NOMO-1 (cell line): ENCODE measurements at regions not wholly inside any gene's neighbourhood (a gene's known extent, or its start where the extent isn't known, plus 50 kb on each side); places are given as distances from the start of the nearest gene placed in this dataset.

Experiments
- DNase-seq, 2 experiments: peaks; one replicate each; lab custom pipeline; 2025; ENCODE audit not compliant: unreplicated experiment in 2 of 2; lab: John Stamatoyannopoulos, UW

DNA sequence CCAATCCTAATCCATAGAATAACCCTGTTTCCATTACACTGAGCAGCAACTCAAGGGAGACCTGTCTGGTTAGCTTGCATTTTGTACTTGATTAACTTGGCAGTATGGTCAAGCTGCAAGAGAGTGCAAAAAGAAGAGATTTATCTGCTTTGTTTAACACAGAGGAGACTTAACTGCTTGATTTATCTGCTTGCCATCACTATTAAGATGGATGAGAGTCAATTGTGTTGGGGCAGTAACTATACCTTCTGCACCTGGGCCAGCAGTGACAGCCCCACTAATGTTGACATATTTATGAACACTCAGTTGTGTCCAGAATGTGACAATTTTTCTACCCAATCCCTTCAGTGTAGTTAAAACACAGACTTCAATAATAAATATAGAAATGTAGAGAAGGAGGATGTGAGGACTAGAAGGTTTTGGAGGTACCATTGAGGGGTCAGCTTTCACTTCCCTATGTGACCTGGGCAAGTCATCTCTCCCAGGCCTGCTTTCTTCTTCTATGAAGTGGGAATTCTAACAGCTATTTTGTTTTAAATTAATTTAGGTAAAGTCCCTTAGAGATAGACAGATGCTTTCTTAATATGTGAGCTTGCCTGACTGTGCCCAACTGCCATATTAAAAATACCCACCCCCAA is 159.1 kb upstream of the KCNK2 start:
- peak in 1 of 2 experiments; percentile 1 for DNase-seq

DNA sequence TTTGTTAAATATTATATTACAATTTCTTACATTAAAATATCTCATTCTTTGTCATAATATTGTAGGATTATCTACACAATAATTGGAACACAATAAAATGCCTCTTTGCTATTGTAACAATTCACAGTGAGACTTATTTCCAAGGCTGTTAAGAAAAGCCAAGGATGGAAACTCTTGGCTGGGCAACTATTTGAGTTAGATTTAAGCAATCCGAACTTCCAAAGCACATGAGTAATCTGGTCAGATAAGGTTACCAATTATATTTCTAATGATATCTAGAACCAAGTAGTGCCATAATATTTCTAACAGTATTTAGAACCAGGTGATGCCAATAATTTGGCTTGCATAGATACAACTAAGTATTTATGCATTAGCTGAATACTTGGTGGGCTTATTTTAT is 154.7 kb upstream of the KCNK2 start:
- no peak for DNase-seq

DNA sequence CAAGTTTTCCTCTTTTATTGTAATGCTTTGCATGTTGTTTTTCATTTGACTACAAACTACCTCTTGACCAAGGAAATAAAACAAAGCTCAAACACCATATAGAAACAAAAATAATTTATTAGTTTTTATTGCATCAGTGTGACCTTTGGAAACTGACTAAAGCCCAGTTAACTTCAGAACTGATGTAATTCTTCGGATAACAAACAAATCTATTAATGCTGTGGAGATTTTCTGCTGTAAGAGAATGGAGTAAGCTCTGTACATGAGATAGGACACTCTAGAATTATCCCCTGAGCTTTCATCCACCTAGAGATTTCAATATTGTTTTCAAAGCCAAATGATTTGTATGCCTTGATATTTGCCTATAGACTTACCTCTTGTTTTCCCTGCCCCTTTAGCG is 154.0 kb upstream of the KCNK2 start:
- no peak for DNase-seq

DNA sequence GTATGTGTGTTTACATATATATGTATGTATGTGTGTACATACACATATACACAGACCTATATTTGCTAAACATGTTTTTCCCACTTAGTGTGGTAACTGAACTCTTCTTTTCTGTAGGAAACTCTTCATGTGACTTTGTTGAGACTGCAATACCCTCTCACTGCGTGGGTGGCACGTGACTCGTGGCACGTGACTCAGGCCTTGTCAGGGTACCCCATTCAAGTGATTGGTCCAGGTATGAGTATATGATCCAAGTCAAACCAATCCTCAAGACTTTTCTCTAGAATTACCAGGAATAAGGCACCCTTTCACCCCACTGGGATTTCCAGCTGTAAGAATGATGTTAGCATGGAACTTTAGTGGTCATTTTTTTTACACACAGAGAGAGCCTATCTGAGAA is 149.2 kb upstream of the KCNK2 start:
- no peak for DNase-seq

DNA sequence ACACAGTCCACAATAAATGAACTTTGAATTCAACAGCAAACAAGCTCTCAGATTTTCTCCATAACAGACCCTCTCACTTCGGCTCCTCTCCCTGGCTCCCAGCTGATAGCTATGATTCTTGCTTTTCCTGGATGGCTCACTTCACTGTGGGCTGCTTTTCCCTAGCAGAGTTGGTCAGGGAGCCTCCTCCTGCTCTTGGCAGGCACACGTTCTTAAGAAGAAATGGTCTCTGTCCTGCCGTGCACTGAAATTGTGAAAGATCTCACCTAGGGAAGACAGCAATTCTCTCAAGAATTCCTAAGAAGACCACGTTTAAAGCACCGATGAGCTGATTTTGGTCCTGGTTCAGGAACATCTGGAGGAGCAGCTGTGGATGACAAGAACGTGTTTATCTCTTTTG is 148.5 kb upstream of the KCNK2 start:
- no peak for DNase-seq

DNA sequence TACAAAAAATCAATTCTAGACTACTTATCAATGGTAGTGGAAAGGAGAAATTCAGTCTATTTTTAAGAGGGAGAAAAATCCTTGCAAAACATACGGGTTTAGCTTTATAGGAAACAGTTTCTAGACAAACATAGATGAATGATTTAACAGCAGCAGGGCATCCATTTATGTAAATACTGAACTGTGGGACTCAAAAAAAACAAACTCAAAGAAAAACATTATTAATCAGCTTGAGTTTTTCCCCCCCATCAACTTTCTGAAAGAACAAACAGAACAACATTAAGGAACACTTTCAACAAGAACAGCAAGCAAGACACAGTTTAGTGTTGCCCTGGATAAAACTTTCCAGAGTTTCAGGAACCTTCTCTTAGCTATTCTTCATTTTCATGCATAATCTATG is 147.3 kb upstream of the KCNK2 start:
- DNase-seq: no peak

DNA sequence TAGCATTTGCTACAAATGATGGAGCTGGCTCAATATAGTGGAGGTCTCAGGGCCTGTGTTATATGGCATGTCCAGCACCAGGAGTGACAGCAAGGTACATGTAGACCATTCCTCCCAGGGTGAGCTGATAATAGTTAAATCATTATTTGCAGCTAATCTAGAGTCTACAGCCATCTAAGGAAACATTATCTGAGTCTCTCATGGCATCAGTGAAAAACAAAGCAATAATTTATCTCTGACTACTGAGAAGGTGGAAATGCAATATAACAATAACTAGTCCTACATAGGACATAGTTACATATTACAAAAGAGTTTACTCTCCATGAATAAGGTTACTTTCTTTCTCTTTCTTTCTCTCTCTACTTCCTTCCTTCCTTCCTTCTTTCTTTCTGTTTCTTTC is 143.4 kb upstream of the KCNK2 start:
- no peak for DNase-seq

DNA sequence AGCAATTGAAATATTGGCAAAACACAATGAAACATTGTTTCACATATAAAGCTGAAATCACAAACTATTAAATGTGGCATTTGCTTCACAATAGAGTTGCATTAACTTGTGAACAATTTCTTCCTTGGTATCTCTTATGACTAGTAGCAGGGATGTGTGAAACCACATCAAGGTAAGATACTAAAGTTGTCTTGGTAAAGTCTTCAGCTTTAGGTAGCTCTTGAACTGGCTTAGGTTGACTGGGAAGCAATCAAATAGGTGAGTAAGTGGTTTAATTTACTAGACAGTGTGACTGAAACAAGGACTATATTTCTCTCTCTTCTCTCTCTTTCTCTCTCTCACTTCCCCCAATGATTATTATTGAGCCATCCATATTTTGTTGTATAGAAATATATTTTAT is 141.5 kb upstream of the KCNK2 start:
- DNase-seq: no peak

DNA sequence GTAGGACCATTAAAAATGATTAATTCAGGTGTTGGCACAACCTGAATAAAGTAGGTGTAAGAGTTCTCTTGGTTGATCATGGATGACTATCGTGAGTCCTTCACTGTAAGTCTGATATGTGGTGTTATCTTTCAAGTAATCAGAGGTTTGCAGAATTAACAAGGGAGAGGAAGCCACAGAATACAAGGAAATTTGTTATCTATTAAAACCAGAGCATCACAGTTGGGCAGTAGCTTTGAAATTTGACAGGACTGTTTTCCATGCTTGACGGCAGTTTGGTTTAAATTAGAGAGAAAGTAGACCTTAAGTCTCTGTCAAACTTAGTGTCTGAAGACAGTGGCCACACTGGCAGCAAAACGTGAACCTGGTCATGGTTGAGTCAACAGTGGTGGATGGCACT is 139.5 kb upstream of the KCNK2 start:
- no peak for DNase-seq

DNA sequence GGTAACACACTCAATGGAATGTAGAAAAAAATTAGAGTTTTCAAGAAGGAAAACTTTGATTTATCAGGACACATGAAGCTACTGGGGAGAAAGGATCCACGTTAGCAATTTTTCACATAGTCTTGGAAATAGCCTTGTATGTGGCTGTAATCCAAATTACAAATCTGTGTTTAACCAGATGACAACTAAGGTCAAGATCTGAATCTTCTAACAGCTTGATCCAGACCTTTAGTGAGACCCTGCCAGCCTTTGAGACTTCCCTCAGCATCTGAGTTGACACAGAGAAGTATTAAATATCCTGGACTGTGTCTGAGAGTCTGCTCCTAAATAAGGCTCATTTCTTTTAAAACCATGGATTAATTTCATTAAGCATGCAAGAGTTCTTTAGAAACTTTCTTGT is 135.9 kb upstream of the KCNK2 start:
- no peak for DNase-seq

DNA sequence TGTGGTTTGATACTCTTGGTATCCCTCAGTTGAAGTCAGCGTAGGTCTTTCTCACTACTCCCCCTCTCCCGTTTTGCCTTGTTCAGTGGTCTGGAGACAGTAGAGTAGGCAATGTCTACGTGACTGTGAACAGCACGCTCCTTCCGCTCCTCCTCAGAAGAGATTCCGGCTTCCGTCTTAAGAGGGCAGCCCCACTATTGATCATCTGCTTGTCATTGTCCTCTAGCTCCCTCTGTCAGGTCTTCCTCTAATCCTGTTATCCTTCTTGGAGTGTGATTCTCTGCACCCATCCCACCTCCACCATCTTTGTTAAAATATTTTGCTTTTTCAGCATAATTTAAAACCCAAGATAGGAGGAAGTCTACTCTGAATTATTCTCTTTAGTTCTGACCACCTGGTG is 129.9 kb upstream of the KCNK2 start:
- DNase-seq: no peak

DNA sequence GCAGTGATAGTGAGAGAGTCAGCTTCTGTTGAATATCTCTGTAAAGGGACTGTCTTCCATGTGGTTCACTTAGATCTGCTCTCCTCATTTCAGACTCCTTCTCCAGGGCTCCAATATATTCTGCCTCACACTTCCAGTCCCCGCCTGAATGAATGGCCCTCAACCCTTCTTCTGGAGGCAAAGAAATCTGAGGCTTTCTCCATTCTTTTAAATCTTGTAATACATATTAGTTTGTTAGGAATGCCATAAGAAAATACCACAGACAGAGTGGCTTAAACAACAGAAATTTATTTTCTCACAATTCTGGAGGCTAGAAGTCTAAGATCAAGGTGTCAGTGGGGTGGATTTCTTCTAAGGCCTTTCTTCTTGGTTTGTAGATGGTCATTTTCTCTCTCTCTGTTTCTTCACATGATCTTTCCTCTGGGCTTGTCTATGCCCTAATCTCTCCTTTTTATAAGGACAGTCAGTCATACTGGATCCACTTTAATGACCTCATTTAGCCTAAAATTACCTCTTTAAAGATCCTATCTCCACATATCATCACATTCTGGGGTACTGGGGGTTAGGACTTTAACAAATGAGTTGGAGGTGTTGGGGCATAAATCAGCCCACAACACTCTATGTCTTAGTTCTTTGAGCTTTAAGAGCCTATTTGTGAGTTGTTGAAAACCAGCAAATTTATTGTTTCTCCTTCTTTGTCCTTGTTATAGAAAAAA is 128.5 kb upstream of the KCNK2 start:
- DNase-seq: no peak

DNA sequence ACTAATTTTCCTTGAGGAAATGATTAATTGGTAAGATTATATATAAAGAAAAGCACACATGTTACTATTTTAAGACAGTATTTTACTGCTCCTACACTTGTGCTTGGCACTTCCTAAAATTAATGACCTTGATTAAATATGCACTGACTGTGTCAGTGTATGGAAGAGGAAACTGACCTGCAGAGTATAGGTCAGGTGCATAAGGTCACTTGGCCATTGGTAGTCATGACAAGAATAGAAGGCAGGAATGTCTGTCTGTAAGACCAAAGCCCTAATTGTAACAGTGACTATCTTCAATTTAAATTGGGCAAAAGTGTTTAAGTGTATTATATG is 128.0 kb upstream of the KCNK2 start:
- no peak for DNase-seq

DNA sequence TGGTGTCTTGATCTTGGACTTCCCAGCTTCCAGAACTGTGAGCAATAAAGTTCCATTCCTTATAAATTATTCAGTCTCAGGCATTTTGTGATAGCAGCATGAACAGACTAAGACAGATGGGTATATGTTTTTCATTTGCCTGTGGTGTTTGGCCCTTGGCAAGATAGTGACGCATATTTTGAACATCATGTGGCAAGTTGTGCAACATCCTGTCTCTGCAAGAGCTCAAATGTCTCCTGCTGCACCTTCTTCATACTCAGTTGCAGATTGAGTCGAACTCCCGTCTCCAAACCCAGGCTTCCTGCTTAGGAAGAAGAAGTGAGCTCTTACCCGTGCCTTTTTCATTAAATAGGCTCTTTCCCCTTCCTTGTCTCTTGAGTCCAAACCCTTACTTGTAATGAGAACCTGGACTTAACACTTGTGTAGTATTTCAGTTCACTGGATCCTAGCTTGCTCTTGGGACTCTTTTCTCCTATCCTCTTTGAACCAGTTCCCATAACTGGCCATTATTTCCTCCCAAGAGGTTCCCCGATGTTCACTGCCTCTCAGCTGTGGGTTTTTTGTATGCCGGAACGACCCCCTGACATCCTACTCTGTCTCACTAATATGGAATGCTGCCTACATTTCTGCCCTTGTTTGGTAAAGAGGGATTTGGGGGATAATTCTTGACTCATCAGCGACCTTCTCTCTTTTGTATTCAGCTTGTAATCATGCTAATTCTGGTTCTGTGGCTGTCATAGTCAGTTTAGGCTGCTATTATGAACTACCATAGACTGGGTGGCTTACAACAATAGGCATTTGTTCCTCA is 125.0 kb upstream of the KCNK2 start:
- DNase-seq: peak; percentile 24 to 67

DNA sequence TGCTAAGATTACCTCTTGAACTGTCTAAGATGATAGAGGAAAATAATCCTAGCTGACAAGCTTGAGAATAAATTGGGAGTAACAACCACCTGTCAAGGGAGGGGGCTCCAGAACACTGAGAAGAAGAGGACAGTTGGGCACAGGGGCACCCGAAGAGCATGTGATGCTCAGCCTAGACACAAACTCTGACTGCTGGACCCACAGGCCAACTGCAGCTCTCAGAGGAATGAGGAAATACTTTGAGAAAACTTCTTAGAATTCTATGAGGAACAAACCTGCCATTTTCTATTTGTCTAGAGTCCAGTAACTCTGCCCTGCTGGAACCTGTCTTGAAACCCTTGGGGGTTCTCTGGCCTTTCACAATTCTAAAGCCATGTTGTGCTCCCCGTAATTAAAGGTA is 124.1 kb upstream of the KCNK2 start:
- DNase-seq: no peak

DNA sequence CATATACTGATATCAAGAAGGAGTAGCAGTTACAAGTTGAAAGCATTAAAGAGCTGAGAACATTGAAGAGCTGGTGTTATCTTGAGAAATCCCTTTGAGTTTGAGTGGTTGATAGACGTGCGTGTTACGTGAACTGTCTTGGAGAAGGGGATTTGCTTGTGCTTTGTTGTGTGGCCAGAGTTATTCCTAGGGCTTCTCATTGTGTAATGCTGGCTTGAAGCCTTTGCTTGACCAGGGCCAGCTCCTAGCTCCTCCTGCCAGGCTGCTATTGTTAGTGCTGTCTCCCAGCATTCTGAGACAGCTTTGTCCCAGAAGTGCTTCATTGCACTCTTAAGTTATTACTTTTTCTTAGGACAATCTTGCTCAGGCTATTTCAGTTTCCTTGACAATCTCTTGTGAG is 116.2 kb upstream of the KCNK2 start:
- no peak for DNase-seq

DNA sequence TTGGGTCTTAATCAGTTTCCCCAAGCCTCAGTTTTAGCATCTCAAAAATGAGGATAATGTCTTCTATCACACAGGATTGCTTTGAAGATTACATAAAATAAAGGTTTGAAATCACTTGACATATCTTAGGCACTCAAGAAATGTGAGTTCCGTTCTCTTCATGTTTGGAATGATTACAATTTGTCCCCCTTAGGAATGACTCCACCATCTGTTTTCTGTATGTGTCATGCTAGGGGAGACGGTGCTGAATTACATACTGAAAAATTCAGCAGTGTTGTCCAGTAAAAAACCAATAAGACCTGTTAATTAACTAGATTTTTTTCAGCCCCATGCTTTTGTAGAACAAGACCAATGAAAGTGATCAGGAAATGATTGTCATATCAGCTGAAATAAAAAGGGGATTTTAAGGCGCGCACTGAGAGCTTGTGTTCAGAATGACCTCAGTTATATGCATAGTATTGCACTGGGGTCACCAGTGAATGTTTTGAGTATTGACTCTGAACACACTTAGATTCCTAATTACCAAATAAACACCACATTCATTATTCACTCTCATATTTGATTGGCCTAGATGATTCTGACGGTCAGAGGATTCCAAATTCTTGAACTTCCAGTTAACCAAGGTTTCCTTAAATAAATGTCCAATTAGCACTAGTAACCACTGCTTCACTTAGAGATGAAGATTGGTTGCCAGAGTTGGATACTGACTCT is 114.5 kb upstream of the KCNK2 start:
- no peak for DNase-seq

DNA sequence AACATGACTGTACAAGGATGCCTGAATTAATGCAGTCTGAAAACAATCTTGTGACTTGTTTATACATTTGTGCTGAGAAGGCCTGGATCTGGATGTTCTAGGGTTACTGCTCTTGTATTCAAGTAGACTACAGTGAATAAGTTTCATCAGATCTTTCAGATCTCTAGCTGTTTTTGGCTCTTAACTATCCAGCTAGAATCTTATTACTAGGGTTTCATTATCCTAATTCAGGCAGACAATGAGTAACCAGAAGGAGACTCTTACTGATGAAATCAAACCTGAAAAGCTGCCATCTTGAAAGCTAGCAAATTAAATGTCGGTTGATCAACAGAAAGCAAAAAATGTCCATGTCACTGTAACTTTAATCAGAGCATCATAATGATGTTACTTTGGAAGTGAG is 112.5 kb upstream of the KCNK2 start:
- no peak for DNase-seq

DNA sequence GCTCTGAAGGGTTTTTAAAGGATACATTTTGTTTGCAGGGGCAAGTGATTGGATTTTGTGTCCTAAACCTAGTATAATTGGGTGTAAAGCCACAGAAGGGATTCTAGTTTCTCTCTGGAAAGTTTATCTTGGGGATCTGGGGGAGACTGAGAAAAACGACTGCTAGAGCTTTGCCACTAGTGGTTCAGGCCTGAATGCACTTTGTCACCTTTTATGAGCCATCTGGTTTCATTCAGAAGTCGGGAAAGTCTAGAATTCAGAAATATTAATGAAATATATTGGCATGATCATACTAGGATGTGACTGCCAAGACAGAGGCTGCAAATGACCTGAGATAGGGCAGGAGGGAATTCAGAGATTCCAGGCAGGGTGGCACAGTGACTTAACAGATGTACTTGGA is 111.5 kb upstream of the KCNK2 start:
- DNase-seq: no peak

DNA sequence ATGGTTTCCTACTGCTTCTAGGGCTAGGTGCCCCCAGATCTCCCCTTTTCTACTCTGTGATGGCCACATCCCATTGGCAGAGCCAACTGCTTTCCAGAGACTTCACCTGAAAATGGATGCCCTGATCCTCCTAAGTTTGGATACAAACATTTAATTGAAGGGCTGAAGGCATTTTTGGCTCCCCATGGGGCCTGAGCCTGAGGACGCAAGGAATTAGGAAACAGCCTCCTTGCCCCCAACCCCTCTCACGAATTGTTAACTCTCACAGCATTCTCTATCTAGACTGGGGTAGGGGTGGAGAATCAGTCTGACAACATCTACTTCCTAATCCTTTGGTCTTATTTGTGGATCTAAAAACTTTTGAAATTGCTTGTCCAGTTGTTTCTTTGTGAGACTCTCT is 108.5 kb upstream of the KCNK2 start:
- no peak for DNase-seq

DNA sequence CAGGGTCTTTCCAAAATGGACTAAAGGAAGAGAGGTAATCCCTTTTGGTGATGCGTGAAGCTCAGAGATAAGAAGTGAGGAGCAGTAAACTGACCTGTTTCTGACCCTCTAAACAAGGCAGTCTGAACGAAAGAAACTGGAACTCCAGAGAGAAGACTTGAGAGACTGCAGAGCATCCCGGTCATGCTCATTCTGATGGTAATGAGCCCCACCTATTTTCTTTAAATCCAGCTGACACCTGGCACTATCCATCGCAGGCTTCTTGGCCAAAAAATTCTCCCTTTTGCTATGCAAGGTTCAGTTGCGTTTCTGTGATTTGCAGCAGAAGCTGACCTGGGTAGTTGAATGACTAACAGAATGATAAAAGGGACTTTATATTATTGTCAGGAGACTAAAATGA is 105.9 kb upstream of the KCNK2 start:
- DNase-seq: no peak

DNA sequence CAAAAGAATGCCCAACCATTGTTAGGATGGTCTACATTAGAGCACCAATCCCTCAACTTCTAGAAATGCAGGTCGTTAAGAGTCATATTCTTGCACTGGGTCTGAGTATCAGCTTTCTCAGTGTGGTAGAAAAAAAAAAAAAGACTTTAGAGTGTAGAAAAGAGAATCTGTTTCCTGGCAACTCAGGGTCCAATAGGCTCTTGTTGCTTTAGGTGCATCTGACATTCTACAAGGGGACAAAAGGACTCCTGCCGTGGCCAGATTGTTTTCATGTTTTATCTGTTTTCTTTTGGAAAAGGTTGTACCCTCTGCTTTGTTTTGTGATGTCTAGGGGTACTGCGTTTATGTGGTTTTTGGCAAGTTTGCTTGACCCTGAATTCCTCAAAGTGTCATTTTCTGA is 105.4 kb upstream of the KCNK2 start:
- no peak for DNase-seq
